ENCODE measurements at regions not wholly inside any gene's neighbourhood (a gene's known extent, or its start where the extent isn't known, plus 50 kb on each side); places are given as distances from the start of the nearest gene placed in this dataset.
"Not testable (repeated sequence)": the region's sequence is repeated elsewhere in the genome, so short reads cannot be mapped to it uniquely, and the experiment has no call there.

DNA sequence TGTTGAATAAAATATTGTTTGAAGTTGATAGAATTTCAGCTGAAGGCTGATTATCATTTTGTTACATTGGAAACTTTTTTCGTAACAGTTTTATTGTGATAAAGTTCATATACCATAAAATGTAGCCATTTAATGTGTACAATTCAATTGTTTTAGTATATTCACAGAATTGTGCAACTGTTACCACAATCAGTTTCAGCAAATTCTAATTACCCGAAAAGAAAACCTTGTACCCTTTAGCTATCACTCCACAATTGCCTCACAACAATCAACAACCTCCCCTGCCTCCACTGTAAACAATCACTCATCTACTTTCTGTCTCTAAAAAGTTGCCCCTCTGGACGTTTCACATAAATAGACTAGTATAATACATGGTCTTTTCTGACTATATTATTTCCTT, 179.7 kb upstream of the BET1 start:
- Histone ChIP-seq H3K4me3 (ENCODE audit: low read depth, low read length) (no peak overlapping the region), H3K36me3 (ENCODE audit: control insufficient read depth, insufficient read depth, low read length) (no peaks in the 10 kb centered on the region), H3K27me3 (ENCODE audit: control insufficient read depth, insufficient read depth, low read length) (no peaks in the 10 kb centered on the region)
- TF ChIP-seq, protein P1, sequence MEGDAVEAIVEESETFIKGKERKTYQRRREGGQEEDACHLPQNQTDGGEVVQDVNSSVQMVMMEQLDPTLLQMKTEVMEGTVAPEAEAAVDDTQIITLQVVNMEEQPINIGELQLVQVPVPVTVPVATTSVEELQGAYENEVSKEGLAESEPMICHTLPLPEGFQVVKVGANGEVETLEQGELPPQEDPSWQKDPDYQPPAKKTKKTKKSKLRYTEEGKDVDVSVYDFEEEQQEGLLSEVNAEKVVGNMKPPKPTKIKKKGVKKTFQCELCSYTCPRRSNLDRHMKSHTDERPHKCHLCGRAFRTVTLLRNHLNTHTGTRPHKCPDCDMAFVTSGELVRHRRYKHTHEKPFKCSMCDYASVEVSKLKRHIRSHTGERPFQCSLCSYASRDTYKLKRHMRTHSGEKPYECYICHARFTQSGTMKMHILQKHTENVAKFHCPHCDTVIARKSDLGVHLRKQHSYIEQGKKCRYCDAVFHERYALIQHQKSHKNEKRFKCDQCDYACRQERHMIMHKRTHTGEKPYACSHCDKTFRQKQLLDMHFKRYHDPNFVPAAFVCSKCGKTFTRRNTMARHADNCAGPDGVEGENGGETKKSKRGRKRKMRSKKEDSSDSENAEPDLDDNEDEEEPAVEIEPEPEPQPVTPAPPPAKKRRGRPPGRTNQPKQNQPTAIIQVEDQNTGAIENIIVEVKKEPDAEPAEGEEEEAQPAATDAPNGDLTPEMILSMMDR (IDR thresholded peaks at IDR 0.05; ENCODE audit: insufficient read depth, low read length, poor library complexity, severe bottlenecking): no peak
- no peak for DNase-seq (ENCODE audit: low read depth)

DNA sequence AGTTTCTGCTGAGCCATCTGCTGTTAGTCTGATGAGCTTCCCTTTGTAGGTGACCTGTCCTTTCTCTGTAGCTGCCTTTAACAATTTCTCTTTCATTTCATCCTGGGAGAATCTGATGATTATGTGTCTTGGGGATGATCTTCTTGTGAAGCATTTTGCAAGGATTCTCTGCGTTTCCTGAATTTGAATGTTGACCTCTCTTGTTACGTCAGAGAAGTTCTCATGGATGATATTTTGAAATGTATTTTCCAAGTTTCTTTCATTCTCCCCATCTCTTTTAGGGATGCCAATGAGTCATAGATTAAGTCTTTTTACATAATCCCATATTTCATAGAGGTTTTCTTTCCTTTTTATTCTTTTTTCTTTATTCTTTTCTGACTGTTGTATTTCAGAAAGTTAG, 184.2 kb upstream of the BET1 start:
- no peak overlapping the region for H3K4me3 ChIP-seq (ENCODE audit: low read depth, low read length)
- H3K36me3 ChIP-seq (ENCODE audit: control insufficient read depth, insufficient read depth, low read length): no peaks in the 10 kb centered on the region
- no peak for DNase-seq (ENCODE audit: low read depth)
- TF ChIP-seq, protein P1 (IDR thresholded peaks at IDR 0.05; ENCODE audit: insufficient read depth, low read length, poor library complexity, severe bottlenecking): no peak
- no peaks in the 10 kb centered on the region for H3K27me3 ChIP-seq (ENCODE audit: control insufficient read depth, insufficient read depth, low read length)

DNA sequence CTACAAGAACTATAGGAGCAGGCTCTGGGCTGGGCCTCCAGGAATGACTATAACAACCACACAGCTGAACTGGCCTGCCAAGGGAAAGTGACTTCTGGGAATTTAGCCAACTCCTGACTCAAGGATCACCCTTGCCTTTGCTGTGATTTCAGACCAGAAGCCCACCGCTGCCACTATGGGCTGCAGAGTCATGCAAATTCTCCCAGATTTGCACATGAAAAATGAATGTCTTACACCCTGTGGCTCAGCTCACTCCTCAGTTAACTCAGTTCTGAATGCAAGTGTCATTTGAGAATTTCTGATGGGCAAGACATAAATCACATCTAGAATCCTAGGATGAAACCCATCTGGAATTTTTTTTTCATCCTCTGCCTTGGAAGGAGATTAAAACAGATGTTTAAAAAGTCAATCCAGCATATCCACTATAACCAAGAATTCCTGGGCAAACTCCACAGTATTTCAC, 186.5 kb upstream of the BET1 start:
- H3K36me3 ChIP-seq (ENCODE audit: control insufficient read depth, insufficient read depth, low read length): no peaks in the 10 kb centered on the region
- peak; percentile 78 for DNase-seq (ENCODE audit: low read depth)
- TF ChIP-seq, protein P1 (IDR thresholded peaks at IDR 0.05; ENCODE audit: insufficient read depth, low read length, poor library complexity, severe bottlenecking): no peak
- H3K4me3 ChIP-seq (ENCODE audit: low read depth, low read length): no peak overlapping the region
- H3K27me3 ChIP-seq (ENCODE audit: control insufficient read depth, insufficient read depth, low read length): no peaks in the 10 kb centered on the region

DNA sequence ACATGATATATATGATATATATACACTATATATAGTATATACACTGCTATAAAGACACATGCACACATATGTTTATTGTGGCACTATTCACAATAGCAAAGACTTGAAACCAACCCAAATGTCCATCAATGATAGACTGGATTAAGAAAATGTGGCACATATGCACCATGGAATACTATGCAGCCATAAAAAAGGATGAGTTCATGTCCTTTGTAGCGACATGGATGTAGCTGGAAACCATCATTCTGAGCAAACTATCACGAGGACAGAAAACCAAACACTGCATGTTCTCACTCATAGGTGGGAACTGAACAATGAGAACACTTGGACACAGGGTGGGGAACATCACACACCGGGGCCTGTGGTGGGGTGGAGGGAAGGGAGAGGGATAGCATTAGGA, 190.3 kb upstream of the BET1 start:
- not testable (repeated sequence) for DNase-seq (ENCODE audit: low read depth); H3K27me3 ChIP-seq (ENCODE audit: control insufficient read depth, insufficient read depth, low read length); H3K4me3 ChIP-seq (ENCODE audit: low read depth, low read length); H3K36me3 ChIP-seq (ENCODE audit: control insufficient read depth, insufficient read depth, low read length)

DNA sequence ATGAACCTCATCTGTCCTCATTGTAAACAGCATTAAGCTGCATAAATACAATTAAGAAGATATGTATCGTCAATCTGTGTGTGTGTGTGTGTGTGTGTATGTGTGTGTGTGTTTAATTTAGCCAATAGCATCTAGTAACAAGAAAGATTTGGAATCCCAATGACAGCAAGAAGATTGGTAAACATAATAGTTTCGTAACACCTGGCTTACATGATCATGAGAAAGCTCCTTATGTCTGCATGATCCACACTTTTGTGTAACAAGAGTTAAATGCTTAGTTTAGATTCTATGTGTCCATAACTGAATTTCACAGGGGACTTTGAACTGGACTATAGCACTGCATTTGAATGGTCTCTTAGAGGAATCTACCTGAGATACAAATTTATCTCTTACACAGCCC, 191.0 kb upstream of the BET1 start:
- H3K4me3 ChIP-seq (ENCODE audit: low read depth, low read length): no peak overlapping the region
- DNase-seq (ENCODE audit: low read depth): no peak
- H3K27me3 ChIP-seq (ENCODE audit: control insufficient read depth, insufficient read depth, low read length): no peaks in the 10 kb centered on the region
- TF ChIP-seq, protein P1 (IDR thresholded peaks at IDR 0.05; ENCODE audit: insufficient read depth, low read length, poor library complexity, severe bottlenecking): no peak
- no peaks in the 10 kb centered on the region for H3K36me3 ChIP-seq (ENCODE audit: control insufficient read depth, insufficient read depth, low read length)

DNA sequence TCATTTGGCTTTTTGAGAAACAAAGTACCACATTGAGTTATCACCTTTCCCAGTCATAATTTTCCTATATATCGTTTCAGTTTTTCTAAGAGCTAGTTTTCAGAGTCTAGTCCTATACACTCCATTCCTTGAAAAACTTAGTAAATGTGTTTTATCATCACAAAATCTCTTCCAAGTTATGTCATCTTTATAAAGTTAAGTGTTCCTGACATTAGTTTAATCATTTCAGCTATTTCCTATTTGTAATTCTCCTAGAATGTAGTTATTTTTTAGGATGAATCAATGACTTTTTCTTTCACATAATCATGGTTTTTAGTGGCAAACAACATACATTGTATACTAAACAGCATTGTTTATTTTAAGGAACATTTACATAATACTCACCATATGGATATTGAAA, 191.7 kb upstream of the BET1 start:
- TF ChIP-seq, protein P1 (IDR thresholded peaks at IDR 0.05; ENCODE audit: insufficient read depth, low read length, poor library complexity, severe bottlenecking): no peak
- H3K4me3 ChIP-seq (ENCODE audit: low read depth, low read length): no peak overlapping the region
- no peaks in the 10 kb centered on the region for H3K36me3 ChIP-seq (ENCODE audit: control insufficient read depth, insufficient read depth, low read length)
- DNase-seq (ENCODE audit: low read depth): no peak
- H3K27me3 ChIP-seq (ENCODE audit: control insufficient read depth, insufficient read depth, low read length): no peaks in the 10 kb centered on the region
